ENCODE measurements at regions not wholly inside any gene's neighbourhood (a gene's known extent, or its start where the extent isn't known, plus 50 kb on each side); places are given as distances from the start of the nearest gene placed in this dataset.

DNA sequence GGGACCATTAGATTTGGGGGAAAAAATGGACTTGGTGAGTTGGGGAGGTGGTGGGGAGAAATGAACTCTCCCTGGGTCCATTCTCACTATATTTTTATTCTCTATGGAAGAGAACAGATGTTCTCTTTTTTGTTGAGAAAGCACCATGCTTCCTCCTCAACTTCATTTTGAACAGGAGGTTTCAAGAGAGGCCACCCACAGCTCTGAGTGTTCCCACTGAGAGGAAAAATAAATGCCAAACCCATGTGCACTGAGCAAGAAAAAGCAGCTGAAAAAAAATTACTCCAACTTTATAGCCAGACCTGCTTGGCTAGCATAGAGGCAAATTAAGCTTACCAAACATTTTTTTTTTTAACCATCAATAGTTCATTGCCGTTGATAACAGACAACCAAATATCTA, 883.6 kb downstream of the KCNJ2 start:
- TF ChIP-seq CTCF (IDR thresholded peaks at IDR 0.05; ENCODE audit: low read depth, low read length, missing control alignments) = no peak
- DNase-seq (ENCODE audit: low read depth) = no peak
- in situ Hi-C loops (cut with HindIII; ENCODE audit: low sequenced_read_pairs) = no loop called here
- no peak overlapping the region for H3K4me3 ChIP-seq (ENCODE audit: low read depth, low read length)

DNA sequence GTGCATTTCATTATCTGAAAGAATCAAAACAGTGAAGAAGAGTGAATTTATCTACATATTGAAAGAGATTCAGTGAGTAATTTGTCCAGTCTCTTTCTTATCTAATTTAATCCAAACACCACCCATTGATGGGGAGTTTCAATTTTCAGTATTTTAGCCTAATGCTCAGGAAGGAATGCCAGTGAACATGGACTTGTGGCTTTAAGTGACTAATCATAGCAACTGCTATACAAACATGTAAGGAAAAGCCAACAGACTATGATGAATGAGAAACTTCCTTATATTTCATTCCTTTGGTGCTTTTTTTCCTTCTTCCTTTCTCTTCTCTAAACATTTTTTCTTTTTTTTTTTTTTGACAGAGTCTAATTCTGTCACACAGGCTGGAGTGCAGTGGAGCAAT, 885.8 kb downstream of the KCNJ2 start:
- no peak for TF ChIP-seq CTCF (IDR thresholded peaks at IDR 0.05; ENCODE audit: low read depth, low read length, missing control alignments)
- no peak overlapping the region for H3K4me3 ChIP-seq (ENCODE audit: low read depth, low read length)
- in situ Hi-C loops (cut with HindIII; ENCODE audit: low sequenced_read_pairs) = no loop called here
- peak; percentile 39 for DNase-seq (ENCODE audit: low read depth)

DNA sequence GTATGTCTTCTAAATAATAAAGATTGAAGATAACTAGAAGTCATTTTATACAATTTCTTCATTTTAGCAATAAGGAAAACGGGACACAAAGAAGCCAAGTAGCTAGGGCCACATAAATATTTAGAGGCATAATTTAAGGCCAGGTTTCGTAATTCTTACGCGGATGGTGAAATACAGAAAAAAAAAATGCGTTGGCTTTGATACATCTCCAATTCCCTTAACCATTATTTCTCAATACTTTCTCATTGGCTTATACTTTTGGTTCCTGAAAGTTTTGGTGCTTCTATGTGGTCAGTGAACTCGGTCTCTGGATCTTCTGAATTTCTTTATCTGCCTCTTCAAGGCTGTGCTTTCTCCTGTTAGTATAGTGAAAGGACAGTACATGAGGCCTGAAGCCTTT, 888.1 kb downstream of the KCNJ2 start:
- no peak for DNase-seq (ENCODE audit: low read depth)
- TF ChIP-seq CTCF (IDR thresholded peaks at IDR 0.05; ENCODE audit: low read depth, low read length, missing control alignments) = no peak
- H3K4me3 ChIP-seq (ENCODE audit: low read depth, low read length) = no peak overlapping the region
- in situ Hi-C loops (cut with HindIII; ENCODE audit: low sequenced_read_pairs) = no loop called here

- no peak for TF ChIP-seq CTCF (IDR thresholded peaks at IDR 0.05; ENCODE audit: low read depth, low read length, missing control alignments)
- H3K4me3 ChIP-seq (ENCODE audit: low read depth, low read length) = no peak overlapping the region
- in situ Hi-C loops (cut with HindIII; ENCODE audit: low sequenced_read_pairs) = no loop called here
- DNase-seq (ENCODE audit: low read depth) = no peak
These were observed 888.6 kb downstream of the KCNJ2 start for GRCh38 chr17:71057938-71058337.

- no peak overlapping the region for H3K4me3 ChIP-seq (ENCODE audit: low read depth, low read length)
- in situ Hi-C loops (cut with HindIII; ENCODE audit: low sequenced_read_pairs) = no loop called here
- TF ChIP-seq CTCF (IDR thresholded peaks at IDR 0.05; ENCODE audit: low read depth, low read length, missing control alignments) = no peak
- no peak for DNase-seq (ENCODE audit: low read depth)
These were observed 893.8 kb downstream of the KCNJ2 start for GRCh38 chr17:71063127-71063526.

GRCh38 chr17:71063559-71063958, 894.2 kb downstream of the KCNJ2 start:
- no peak overlapping the region for H3K4me3 ChIP-seq (ENCODE audit: low read depth, low read length)
- no peak for TF ChIP-seq CTCF (IDR thresholded peaks at IDR 0.05; ENCODE audit: low read depth, low read length, missing control alignments)
- no peak for DNase-seq (ENCODE audit: low read depth)
- in situ Hi-C loops (cut with HindIII; ENCODE audit: low sequenced_read_pairs) = no loop called here

All from astrocyte of the cerebellum (primary cell).